Psoas muscle (tissue), 7 donors: ENCODE measurements at regions not wholly inside any gene's neighbourhood (a gene's known extent, or its start where the extent isn't known, plus 50 kb on each side); places are given as distances from the start of the nearest gene placed in this dataset.

ENCODE experiments used
- ATAC-seq, 4 donors: fragments of 200-7000 bp; cut with Tn5 transposase; one replicate each; pipeline ENCODE4 v1.9.1; 2020; ENCODE audit warnings: moderate library complexity in 3 of 4, mild to moderate bottlenecking in 2 of 4
- DNase-seq, 2 donors: peaks; one replicate each; pipeline ENCODE4 v3.0.0-alpha.2; 2020
- H3K27ac ChIP-seq: fragments of 200-600 bp; one replicate; pipeline ENCODE4 v1.8.0; 2022
- H3K27me3 ChIP-seq, 3 donors: fragments of 200-600 bp in 1 of 3; one replicate each; pipeline versions ENCODE4 v1.6.1 to v1.8.0; 2013 to 2022; ENCODE audit warnings: low read length in 2 of 3, mild to moderate bottlenecking in 2 of 3, moderate library complexity in 1 of 3; ENCODE audit not compliant: insufficient read depth in 3 of 3
- H3K36me3 ChIP-seq, 2 donors: fragments of 200-600 bp in 1 of 2; one replicate each; pipeline versions ENCODE4 v1.6.1 to v1.8.0; 2013 to 2022; ENCODE audit warnings: low read depth in 1 of 2, mild to moderate bottlenecking in 1 of 2, moderate library complexity in 1 of 2; ENCODE audit not compliant: insufficient read depth in 1 of 2
- H3K4me1 ChIP-seq: fragments of 200-600 bp; one replicate; pipeline ENCODE4 v1.8.0; 2022
- H3K4me3 ChIP-seq: fragments of 200-600 bp; one replicate; pipeline ENCODE4 v1.8.0; 2022; ENCODE audit warnings: mild to moderate bottlenecking
- H3K9me3 ChIP-seq: fragments of 200-600 bp; one replicate; pipeline ENCODE4 v1.8.0; 2022
- WGBS, 3 donors: extraction: QIAGEN DNeasy Blood & Tissue Kit; methylation state at CpG; one replicate each; pipeline versions ENCODE4 v1.1.6 to v1.1.7; 2013; 5-methylcytosine and 5-hydroxymethylcytosine counted together
- intact Hi-C, 2 donors: fragments of 100-400 bp; cut with DNase I; formaldehyde crosslinking; loops; one replicate each; pipeline versions ENCODE4 v1.11.0 to v1.14.2; 2022
- TF ChIP-seq, protein P1 (sequence below): fragments of 200-600 bp; IDR thresholded peaks from one replicate; pipeline ENCODE4 v1.8.0; 2022; ENCODE audit warnings: antibody characterized with exemption
- donor health status: healthy with polysubstance abuse.
- donor health status: DM: no; HTN: no; CAD: no; lungs with moderate emphysema.
- donor health status: Bipolar disorder and iron deficiency.
- donor health status: healthy.
- donor health status: DM: yes; HTN: yes; CAD: no.
- donor health status: DM: no; HTN: no; CAD: no.
- donor health status: DM: yes; HTN: yes; CAD: no.

DNA sequence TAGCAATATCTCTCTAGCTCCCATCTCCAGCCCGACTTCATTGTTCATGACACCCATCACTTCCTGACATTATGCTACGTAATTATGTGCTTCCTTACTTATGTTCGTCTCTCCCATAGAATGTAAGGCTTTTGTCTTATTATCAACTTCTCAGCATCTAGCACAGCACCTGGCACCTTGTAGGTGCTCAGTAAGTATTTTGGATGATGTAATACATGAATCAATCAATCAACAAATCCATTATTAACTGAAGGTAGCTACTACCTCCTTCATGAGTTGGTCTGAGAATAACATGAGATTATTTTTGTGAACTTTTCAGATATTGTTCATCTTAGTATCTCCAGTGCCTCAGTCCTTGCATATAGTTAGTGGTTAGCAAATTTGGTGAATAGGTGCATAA is 109.3 kb downstream of the EN1 start:
- Histone ChIP-seq H3K4me1 (no peaks in the 10 kb centered on the region), H3K27ac (no peak overlapping the region), H3K36me3 (no peaks in the 10 kb centered on the region), H3K4me3 (no peak overlapping the region), H3K27me3 (peaks cover 0 to 2% (median 0%) of the 10 kb centered on the region in 3 donors), H3K9me3 (no peaks in the 10 kb centered on the region)
- TF ChIP-seq, protein P1, sequence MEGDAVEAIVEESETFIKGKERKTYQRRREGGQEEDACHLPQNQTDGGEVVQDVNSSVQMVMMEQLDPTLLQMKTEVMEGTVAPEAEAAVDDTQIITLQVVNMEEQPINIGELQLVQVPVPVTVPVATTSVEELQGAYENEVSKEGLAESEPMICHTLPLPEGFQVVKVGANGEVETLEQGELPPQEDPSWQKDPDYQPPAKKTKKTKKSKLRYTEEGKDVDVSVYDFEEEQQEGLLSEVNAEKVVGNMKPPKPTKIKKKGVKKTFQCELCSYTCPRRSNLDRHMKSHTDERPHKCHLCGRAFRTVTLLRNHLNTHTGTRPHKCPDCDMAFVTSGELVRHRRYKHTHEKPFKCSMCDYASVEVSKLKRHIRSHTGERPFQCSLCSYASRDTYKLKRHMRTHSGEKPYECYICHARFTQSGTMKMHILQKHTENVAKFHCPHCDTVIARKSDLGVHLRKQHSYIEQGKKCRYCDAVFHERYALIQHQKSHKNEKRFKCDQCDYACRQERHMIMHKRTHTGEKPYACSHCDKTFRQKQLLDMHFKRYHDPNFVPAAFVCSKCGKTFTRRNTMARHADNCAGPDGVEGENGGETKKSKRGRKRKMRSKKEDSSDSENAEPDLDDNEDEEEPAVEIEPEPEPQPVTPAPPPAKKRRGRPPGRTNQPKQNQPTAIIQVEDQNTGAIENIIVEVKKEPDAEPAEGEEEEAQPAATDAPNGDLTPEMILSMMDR = no peak
- ATAC-seq (no peak), DNase-seq (no peak)
- intact Hi-C loops = no loop called here
- 74 to 91% (median 75%) methylated on average over 3 of the region's 3 CpGs for WGBS, 3 donors

DNA sequence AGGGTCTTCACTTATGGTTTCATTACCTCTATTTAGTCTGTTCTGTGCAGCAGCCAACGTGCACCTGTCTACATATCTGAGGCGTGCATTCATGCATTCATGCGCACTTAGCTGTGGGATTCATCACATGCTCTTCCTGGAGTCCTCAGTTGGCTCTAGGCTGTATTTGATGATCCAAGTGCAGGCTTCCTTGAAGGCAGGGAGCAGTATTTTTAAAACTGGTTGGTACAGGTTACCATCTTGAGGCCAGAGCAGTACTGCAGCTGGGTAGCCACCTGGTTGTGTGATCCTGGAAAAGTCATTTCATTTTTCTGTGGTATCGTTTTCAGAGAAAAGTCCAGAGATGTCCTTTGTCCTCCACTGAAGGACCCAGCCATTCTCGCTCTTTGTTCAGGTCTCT is 109.8 kb downstream of the EN1 start:
- TF ChIP-seq, protein P1 = no peak
- intact Hi-C loops = no loop called here
- DNase-seq (no peak), ATAC-seq (peak in 2 of 4 donors; percentile 36 to 56)
- peaks cover 0 to 2% (median 0%) of the 10 kb centered on the region in 3 donors for H3K27me3 ChIP-seq
- no peaks in the 10 kb centered on the region for H3K9me3 ChIP-seq
- H3K4me3 ChIP-seq = no peak overlapping the region
- no peak overlapping the region for H3K27ac ChIP-seq
- no peaks in the 10 kb centered on the region for H3K4me1 ChIP-seq
- WGBS, 3 donors = 67 to 70% (median 68%) methylated on average over 5 of the region's 5 CpGs
- no peaks in the 10 kb centered on the region for H3K36me3 ChIP-seq

GRCh38 chr2:118732432-118732831 is 115.0 kb downstream of the EN1 start:
- Histone ChIP-seq H3K9me3 (no peaks in the 10 kb centered on the region), H3K36me3 (no peaks in the 10 kb centered on the region), H3K4me3 (no peak overlapping the region), H3K27ac (no peak overlapping the region), H3K4me1 (no peaks in the 10 kb centered on the region), H3K27me3 (no peaks in the 10 kb centered on the region)
- ATAC-seq = no peak
- WGBS, 3 donors = 82 to 87% (median 83%) methylated on average over 3 of the region's 3 CpGs
- intact Hi-C loops = no loop called here
- DNase-seq = no peak
- TF ChIP-seq, protein P1 = no peak

GRCh38 chr2:118731413-118731812 is 116.0 kb downstream of the EN1 start:
- H3K4me1 ChIP-seq = no peaks in the 10 kb centered on the region
- WGBS, 3 donors = 38 to 58% (median 48%) methylated on average over 1 of the region's 1 CpG
- no peaks in the 10 kb centered on the region for H3K36me3 ChIP-seq
- H3K27ac ChIP-seq = no peak overlapping the region
- DNase-seq = no peak
- no peaks in the 10 kb centered on the region for H3K9me3 ChIP-seq
- H3K4me3 ChIP-seq = no peak overlapping the region
- TF ChIP-seq, protein P1 = no peak
- no peak for ATAC-seq
- intact Hi-C loops = no loop called here
- no peaks in the 10 kb centered on the region for H3K27me3 ChIP-seq

DNA sequence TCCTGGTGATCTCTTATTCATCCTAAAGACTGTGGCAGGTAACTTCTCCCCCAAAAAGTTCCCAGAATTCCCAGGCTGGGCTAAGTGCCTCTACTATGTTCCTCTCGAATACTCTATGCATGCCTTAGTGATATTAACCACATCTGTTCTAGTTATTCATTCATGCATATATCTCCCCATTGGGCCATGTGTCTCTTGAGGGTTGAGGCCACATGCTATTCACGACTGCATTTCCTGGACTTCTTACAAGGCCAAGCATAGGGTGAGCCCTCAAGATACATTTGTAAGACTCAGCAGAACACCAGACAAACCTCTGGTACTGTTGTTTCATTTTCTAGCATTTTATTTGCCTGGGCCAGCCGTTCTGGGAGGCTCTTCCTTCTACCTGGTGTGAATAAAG is 117.0 kb downstream of the EN1 start:
- DNase-seq = no peak
- Histone ChIP-seq H3K9me3 (no peaks in the 10 kb centered on the region), H3K36me3 (no peaks in the 10 kb centered on the region), H3K27me3 (no peaks in the 10 kb centered on the region), H3K4me3 (no peak overlapping the region), H3K27ac (no peak overlapping the region), H3K4me1 (no peaks in the 10 kb centered on the region)
- 43% methylated on average over 3 of the region's 3 CpGs for WGBS, 3 donors
- no peak for ATAC-seq
- TF ChIP-seq, protein P1 = no peak
- intact Hi-C loops = no loop called here
